Effector memory CD8-positive, alpha-beta T cell (primary cell): ENCODE measurements at regions not wholly inside any gene's neighbourhood (a gene's known extent, or its start where the extent isn't known, plus 50 kb on each side); places are given as distances from the start of the nearest gene placed in this dataset.
"Not testable (repeated sequence)": the region's sequence is repeated elsewhere in the genome, so short reads cannot be mapped to it uniquely, and the experiment has no call there.

Source experiments
- ATAC-seq: fragments of 150-1000 bp; cut with Tn5 transposase; replicated peaks from 2 replicates; pipeline ENCODE4 v1.10.0; 2021; ENCODE audit warnings: mild to moderate bottlenecking, moderate library complexity
- DNase-seq, 3 experiments: peaks; one replicate each; pipeline ENCODE4 v3.0.0; 2021
- H3K27ac Mint-ChIP-seq, 2 donors: one replicate each; pipeline ENCODE4 v1.8.0; 2022; ENCODE audit warnings: mild to moderate bottlenecking in 2 of 2, mixed read lengths in 2 of 2, moderate library complexity in 2 of 2
- H3K27me3 Mint-ChIP-seq, 2 donors: one replicate each; pipeline ENCODE4 v1.8.0; 2022; ENCODE audit warnings: mixed read lengths in 2 of 2
- H3K36me3 Mint-ChIP-seq: one replicate; pipeline ENCODE4 v1.8.0; 2022; ENCODE audit warnings: mild to moderate bottlenecking, moderate library complexity, mixed read lengths; ENCODE audit not compliant: insufficient read depth
- H3K4me1 Mint-ChIP-seq, 2 donors: one replicate each; pipeline ENCODE4 v1.8.0; 2022; ENCODE audit warnings: low read depth in 2 of 2, mixed read lengths in 2 of 2
- H3K4me3 Mint-ChIP-seq, 2 donors: one replicate each; pipeline ENCODE4 v1.8.0; 2022; ENCODE audit warnings: mild to moderate bottlenecking in 2 of 2, mixed read lengths in 2 of 2, moderate library complexity in 2 of 2
- H3K9me3 Mint-ChIP-seq, 2 donors: one replicate each; pipeline ENCODE4 v1.8.0; 2022; ENCODE audit warnings: mixed read lengths in 2 of 2

GRCh38 chr1:193884848-193885558 is 698.6 kb upstream of the B3GALT2 start:
- DNase-seq: no peak

GRCh38 chr1:193877920-193878319 is 691.5 kb upstream of the B3GALT2 start:
- not testable (repeated sequence) for H3K36me3 Mint-ChIP-seq, ATAC-seq, H3K27me3 Mint-ChIP-seq, H3K4me3 Mint-ChIP-seq, H3K4me1 Mint-ChIP-seq, DNase-seq, H3K27ac Mint-ChIP-seq
- H3K9me3 Mint-ChIP-seq: peaks cover 5 to 24% of the 10 kb centered on the region in 2 donors

More at GRCh38 chr1:193884848-193885558, 698.6 kb upstream of the B3GALT2 start:
- no peak for ATAC-seq
- Mint-ChIP-seq H3K4me3 (no peak overlapping the region), H3K27me3 (no peaks in the 10 kb centered on the region), H3K4me1 (peaks cover 2% of the 10 kb centered on the region in 2 donors), H3K27ac (no peak overlapping the region), H3K9me3 (peaks cover 4 to 7% of the 10 kb centered on the region in 2 donors), H3K36me3 (peaks cover 5% of the 10 kb centered on the region)

- Mint-ChIP-seq H3K27ac (no peak overlapping the region), H3K27me3 (no peaks in the 10 kb centered on the region), H3K9me3 (peaks cover 0 to under 1% of the 10 kb centered on the region in 2 donors)
These were observed 682.0 kb upstream of the B3GALT2 start for GRCh38 chr1:193868425-193868824.

GRCh38 chr1:193856261-193856660 is 669.8 kb upstream of the B3GALT2 start:
- Mint-ChIP-seq H3K9me3 (no peaks in the 10 kb centered on the region), H3K36me3 (no peaks in the 10 kb centered on the region)

More at GRCh38 chr1:193868425-193868824, 682.0 kb upstream of the B3GALT2 start:
- ATAC-seq: no peak
- no peaks in the 10 kb centered on the region for H3K36me3 Mint-ChIP-seq
- no peaks in the 10 kb centered on the region for H3K4me1 Mint-ChIP-seq
- no peak for DNase-seq
- H3K4me3 Mint-ChIP-seq: no peak overlapping the region

GRCh38 chr1:193850745-193851144 is 664.3 kb upstream of the B3GALT2 start:
- H3K27ac Mint-ChIP-seq: no peak overlapping the region
- H3K9me3 Mint-ChIP-seq: no peaks in the 10 kb centered on the region
- peaks cover 0 to 5% of the 10 kb centered on the region in 2 donors for H3K4me1 Mint-ChIP-seq
- H3K27me3 Mint-ChIP-seq: no peaks in the 10 kb centered on the region
- no peaks in the 10 kb centered on the region for H3K36me3 Mint-ChIP-seq
- ATAC-seq (no peak), DNase-seq (no peak)
- H3K4me3 Mint-ChIP-seq: no peak overlapping the region

More at GRCh38 chr1:193856261-193856660, 669.8 kb upstream of the B3GALT2 start:
- ATAC-seq (no peak), DNase-seq (no peak)
- Mint-ChIP-seq H3K27ac (no peak overlapping the region), H3K27me3 (no peaks in the 10 kb centered on the region), H3K4me3 (no peak overlapping the region), H3K4me1 (peaks cover 0 to 5% of the 10 kb centered on the region in 2 donors)

GRCh38 chr1:193846876-193847604 is 660.6 kb upstream of the B3GALT2 start:
- ATAC-seq (no peak), DNase-seq (no peak)
- peaks cover 0 to 3% of the 10 kb centered on the region in 2 donors for H3K4me1 Mint-ChIP-seq
- no peak overlapping the region for H3K27ac Mint-ChIP-seq
- H3K9me3 Mint-ChIP-seq: peaks cover 3 to 7% of the 10 kb centered on the region in 2 donors
- peaks cover 0 to 5% of the 10 kb centered on the region in 2 donors for H3K27me3 Mint-ChIP-seq
- no peak overlapping the region for H3K4me3 Mint-ChIP-seq
- H3K36me3 Mint-ChIP-seq: no peaks in the 10 kb centered on the region

GRCh38 chr1:193846411-193846810 is 660.0 kb upstream of the B3GALT2 start:
- H3K27ac Mint-ChIP-seq: no peak overlapping the region
- ATAC-seq: no peak
- H3K4me3 Mint-ChIP-seq: no peak overlapping the region
- no peaks in the 10 kb centered on the region for H3K36me3 Mint-ChIP-seq
- peaks cover 0 to 5% of the 10 kb centered on the region in 2 donors for H3K27me3 Mint-ChIP-seq
- peaks cover 0 to 1% of the 10 kb centered on the region in 2 donors for H3K4me1 Mint-ChIP-seq
- peaks cover 3 to 7% of the 10 kb centered on the region in 2 donors for H3K9me3 Mint-ChIP-seq
- DNase-seq: no peak

GRCh38 chr1:193841857-193842256 is 655.4 kb upstream of the B3GALT2 start:
- peaks cover 3 to 7% of the 10 kb centered on the region in 2 donors for H3K9me3 Mint-ChIP-seq
- H3K27me3 Mint-ChIP-seq: peaks cover 0 to 5% of the 10 kb centered on the region in 2 donors
- H3K4me1 Mint-ChIP-seq: no peaks in the 10 kb centered on the region
- ATAC-seq (no peak), DNase-seq (no peak)
- no peaks in the 10 kb centered on the region for H3K36me3 Mint-ChIP-seq
- H3K4me3 Mint-ChIP-seq: no peak overlapping the region
- no peak overlapping the region for H3K27ac Mint-ChIP-seq

GRCh38 chr1:193831465-193831864 is 645.1 kb upstream of the B3GALT2 start:
- no peaks in the 10 kb centered on the region for H3K36me3 Mint-ChIP-seq

GRCh38 chr1:193827516-193827915 is 641.1 kb upstream of the B3GALT2 start:
- H3K36me3 Mint-ChIP-seq: no peaks in the 10 kb centered on the region
- H3K4me1 Mint-ChIP-seq: no peaks in the 10 kb centered on the region
- H3K9me3 Mint-ChIP-seq: peaks cover 6 to 8% of the 10 kb centered on the region in 2 donors
- no peak for DNase-seq
- no peak overlapping the region for H3K4me3 Mint-ChIP-seq
- H3K27me3 Mint-ChIP-seq: no peaks in the 10 kb centered on the region
- H3K27ac Mint-ChIP-seq: no peak overlapping the region
- ATAC-seq: no peak

More at GRCh38 chr1:193831465-193831864, 645.1 kb upstream of the B3GALT2 start:
- Mint-ChIP-seq H3K27me3 (no peaks in the 10 kb centered on the region), H3K9me3 (peaks cover 0 to 9% of the 10 kb centered on the region in 2 donors), H3K27ac (no peak overlapping the region), H3K4me3 (no peak overlapping the region), H3K4me1 (no peaks in the 10 kb centered on the region)
- no peak for ATAC-seq
- no peak for DNase-seq

- Mint-ChIP-seq H3K27me3 (no peaks in the 10 kb centered on the region), H3K9me3 (peaks cover 0 to 15% of the 10 kb centered on the region in 2 donors), H3K36me3 (peaks cover 3% of the 10 kb centered on the region), H3K27ac (no peak overlapping the region), H3K4me1 (no peaks in the 10 kb centered on the region), H3K4me3 (no peak overlapping the region)
- no peak for DNase-seq
- no peak for ATAC-seq
These were observed 633.0 kb upstream of the B3GALT2 start for GRCh38 chr1:193819376-193819775.

GRCh38 chr1:193807208-193807607 is 620.8 kb upstream of the B3GALT2 start:
- Mint-ChIP-seq H3K27me3 (no peaks in the 10 kb centered on the region), H3K27ac (no peak overlapping the region), H3K9me3 (peaks cover 0 to 1% of the 10 kb centered on the region in 2 donors), H3K4me3 (no peak overlapping the region), H3K36me3 (no peaks in the 10 kb centered on the region), H3K4me1 (no peaks in the 10 kb centered on the region)
- ATAC-seq (no peak), DNase-seq (no peak)

- ATAC-seq (no peak), DNase-seq (no peak)
- H3K4me3 Mint-ChIP-seq: no peak overlapping the region
- peaks cover 0 to 3% of the 10 kb centered on the region in 2 donors for H3K9me3 Mint-ChIP-seq
- H3K36me3 Mint-ChIP-seq: no peaks in the 10 kb centered on the region
- H3K27me3 Mint-ChIP-seq: no peaks in the 10 kb centered on the region
- no peak overlapping the region for H3K27ac Mint-ChIP-seq
- no peaks in the 10 kb centered on the region for H3K4me1 Mint-ChIP-seq
These were observed 620.0 kb upstream of the B3GALT2 start for GRCh38 chr1:193806079-193807048.
